T-cell (primary cell): ENCODE measurements at regions not wholly inside any gene's neighbourhood (a gene's known extent, or its start where the extent isn't known, plus 50 kb on each side); places are given as distances from the start of the nearest gene placed in this dataset.
"Not testable (repeated sequence)": the region's sequence is repeated elsewhere in the genome, so short reads cannot be mapped to it uniquely, and the experiment has no call there.

Experiments
- ATAC-seq, 4 experiments: fragments of 200-7000 bp in 3 of 4; fragments of 150-1000 bp in 1 of 4; cut with Tn5 transposase; replicated peaks in 1 of 4; 1 replicate in 3 of 4; 2 replicates in 1 of 4; pipeline ENCODE4 v1.10.0; 2021; ENCODE audit warnings: moderate library complexity in 3 of 4, mild to moderate bottlenecking in 2 of 4, moderate number of reproducible peaks in 1 of 4
- CTCF ChIA-PET, 2 donors: fragments of 300-600 bp; sonication (Branson Sonifier 250); formaldehyde crosslinking; loops; one replicate each; lab custom pipeline; 2022; ENCODE audit warnings: antibody characterized with exemption in 2 of 2; lab: Charles Lee
- POLR2A ChIA-PET, 2 donors: fragments of 300-600 bp; sonication (Branson Sonifier 250); formaldehyde crosslinking; loops; one replicate each; lab custom pipeline; 2022; ENCODE audit warnings: antibody characterized with exemption in 2 of 2; lab: Charles Lee
- DNase-seq, 35 experiments: peaks; one replicate each; pipeline versions ENCODE4 v3.0.0 to v3.0.0-alpha.2; 2013 to 2023
- H3K27ac ChIP-seq: one replicate; pipeline ENCODE4 v1.5.1; 2013; ENCODE audit warnings: low read length
- H3K27me3 ChIP-seq, 2 experiments: replicated peaks in 1 of 2; 1 replicate in 1 of 2; 2 replicates in 1 of 2; pipeline versions ENCODE4 v1.6.1 to v1.7.0; 2013; ENCODE audit warnings: low read length in 1 of 2, mixed read lengths in 1 of 2; ENCODE audit not compliant: control insufficient read depth in 2 of 2, insufficient read depth in 2 of 2; ENCODE audit errors: extremely low read depth in 1 of 2
- H3K36me3 ChIP-seq, 2 donors: 1 replicate in 1 of 2; 2 replicates in 1 of 2; pipeline versions ENCODE4 v1.6.1 to v1.7.0; 2013; ENCODE audit warnings: low read length in 1 of 2; ENCODE audit not compliant: control insufficient read depth in 2 of 2, insufficient read depth in 1 of 2; ENCODE audit errors: extremely low read depth in 1 of 2
- H3K4me1 ChIP-seq, 2 experiments: 1 replicate in 1 of 2; 2 replicates in 1 of 2; pipeline versions ENCODE4 v1.6.1 to v1.7.0; 2013; ENCODE audit warnings: low read length in 2 of 2, mixed read lengths in 1 of 2; ENCODE audit not compliant: insufficient read depth in 2 of 2, control insufficient read depth in 1 of 2; ENCODE audit errors: extremely low read depth in 1 of 2
- H3K4me3 ChIP-seq, 2 donors: 1 replicate in 1 of 2; 2 replicates in 1 of 2; pipeline versions ENCODE4 v1.5.1 to v1.7.0; 2013; ENCODE audit warnings: mild to moderate bottlenecking in 2 of 2, low read length in 1 of 2, moderate library complexity in 1 of 2; ENCODE audit not compliant: control insufficient read depth in 1 of 2; ENCODE audit errors: extremely low read depth in 1 of 2
- H3K9me3 ChIP-seq: 2 replicates; pipeline ENCODE4 v1.7.0; 2013
- H3K27ac Mint-ChIP-seq, 2 donors: one replicate each; pipeline ENCODE4 v1.8.0; 2020 to 2021; ENCODE audit warnings: mild to moderate bottlenecking in 2 of 2, mixed read lengths in 2 of 2
- H3K27me3 Mint-ChIP-seq, 2 donors: one replicate each; pipeline ENCODE4 v1.8.0; 2021 to 2022; ENCODE audit warnings: mixed read lengths in 2 of 2
- H3K36me3 Mint-ChIP-seq: one replicate; pipeline ENCODE4 v1.8.0; 2021; ENCODE audit warnings: mixed read lengths
- H3K4me1 Mint-ChIP-seq, 3 donors: one replicate each; pipeline ENCODE4 v1.8.0; 2020 to 2022; ENCODE audit warnings: mixed read lengths in 3 of 3, mild to moderate bottlenecking in 1 of 3
- H3K4me3 Mint-ChIP-seq, 3 donors: one replicate each; pipeline ENCODE4 v1.8.0; 2020 to 2022; ENCODE audit warnings: mild to moderate bottlenecking in 3 of 3, mixed read lengths in 3 of 3, moderate library complexity in 3 of 3
- H3K9me3 Mint-ChIP-seq, 3 donors: one replicate each; pipeline ENCODE4 v1.8.0; 2020 to 2022; ENCODE audit warnings: mixed read lengths in 3 of 3
- WGBS: methylation state at CpG from one replicate; pipeline ENCODE4 v1.1.5; 2013; ENCODE audit warnings: missing lambda C conversion rate; ENCODE audit not compliant: insufficient coverage; 5-methylcytosine and 5-hydroxymethylcytosine counted together

- POLR2A ChIA-PET = no interaction called here
- 80% methylated on average over 1 of the region's 3 CpGs for WGBS
- CTCF ChIA-PET = no interaction called here
- H3K27me3 ChIP-seq = no peaks in the 10 kb centered on the region
- H3K27ac ChIP-seq = no peak overlapping the region
- no peak overlapping the region for H3K4me3 Mint-ChIP-seq
- ATAC-seq (no peak), DNase-seq (no peak)
- no peaks in the 10 kb centered on the region for H3K4me1 Mint-ChIP-seq
- H3K4me1 ChIP-seq = no peaks in the 10 kb centered on the region
- H3K27ac Mint-ChIP-seq = no peak overlapping the region
- peaks cover 6 to 20% (median 9%) of the 10 kb centered on the region in 3 donors for H3K9me3 Mint-ChIP-seq
- no peaks in the 10 kb centered on the region for H3K36me3 ChIP-seq
- no peaks in the 10 kb centered on the region for H3K27me3 Mint-ChIP-seq
- no peaks in the 10 kb centered on the region for H3K36me3 Mint-ChIP-seq
- H3K9me3 ChIP-seq = no peaks in the 10 kb centered on the region
- H3K4me3 ChIP-seq = no peak overlapping the region
Measured at GRCh38 chr9:82419696-82420486, 431.3 kb downstream of the SPATA31D1 start.

- H3K4me3 ChIP-seq = no peak overlapping the region
- no peaks in the 10 kb centered on the region for H3K27me3 Mint-ChIP-seq
- DNase-seq (no peak), ATAC-seq (no peak)
- H3K27ac ChIP-seq = no peak overlapping the region
- H3K27ac Mint-ChIP-seq = no peak overlapping the region
- no peak overlapping the region for H3K4me3 Mint-ChIP-seq
- no peaks in the 10 kb centered on the region for H3K36me3 Mint-ChIP-seq
- H3K36me3 ChIP-seq = no peaks in the 10 kb centered on the region
- CTCF ChIA-PET = no interaction called here
- POLR2A ChIA-PET = no interaction called here
- no peaks in the 10 kb centered on the region for H3K4me1 ChIP-seq
- no peaks in the 10 kb centered on the region for H3K9me3 ChIP-seq
- no peaks in the 10 kb centered on the region for H3K27me3 ChIP-seq
- no peaks in the 10 kb centered on the region for H3K4me1 Mint-ChIP-seq
- WGBS = 74% methylated on average over 5 of the region's 6 CpGs
- peaks cover 0 to 15% (median 5%) of the 10 kb centered on the region in 3 donors for H3K9me3 Mint-ChIP-seq
Measured at GRCh38 chr9:82421498-82421897, 432.9 kb downstream of the SPATA31D1 start.

GRCh38 chr9:82423700-82424099, 435.1 kb downstream of the SPATA31D1 start:
- Histone ChIP-seq H3K27me3 (no peaks in the 10 kb centered on the region), H3K4me3 (no peak overlapping the region), H3K4me1 (no peaks in the 10 kb centered on the region), H3K36me3 (no peaks in the 10 kb centered on the region), H3K27ac (no peak overlapping the region), H3K9me3 (no peaks in the 10 kb centered on the region)
- 77% methylated on average over 3 of the region's 4 CpGs for WGBS
- no peaks in the 10 kb centered on the region for H3K36me3 Mint-ChIP-seq
- ChIA-PET POLR2A (no interaction called here), CTCF (no interaction called here)
- ATAC-seq (no peak), DNase-seq (no peak)
- H3K27me3 Mint-ChIP-seq = no peaks in the 10 kb centered on the region
- no peak overlapping the region for H3K4me3 Mint-ChIP-seq
- H3K9me3 Mint-ChIP-seq = peaks cover 0 to 8% (median 5%) of the 10 kb centered on the region in 3 donors
- H3K27ac Mint-ChIP-seq = no peak overlapping the region
- H3K4me1 Mint-ChIP-seq = no peaks in the 10 kb centered on the region

- CTCF ChIA-PET = no interaction called here
- POLR2A ChIA-PET = no interaction called here
- H3K36me3 ChIP-seq = no peaks in the 10 kb centered on the region
- H3K27ac ChIP-seq = no peak overlapping the region
- Mint-ChIP-seq H3K36me3 (no peaks in the 10 kb centered on the region), H3K4me1 (no peaks in the 10 kb centered on the region), H3K9me3 (peaks cover 0 to 8% (median 5%) of the 10 kb centered on the region in 3 donors), H3K27ac (no peak overlapping the region), H3K4me3 (no peak overlapping the region), H3K27me3 (no peaks in the 10 kb centered on the region)
- no peak for DNase-seq
- H3K4me1 ChIP-seq = no peaks in the 10 kb centered on the region
- H3K27me3 ChIP-seq = no peaks in the 10 kb centered on the region
- no peak for ATAC-seq
- no peaks in the 10 kb centered on the region for H3K9me3 ChIP-seq
- H3K4me3 ChIP-seq = no peak overlapping the region
Measured at GRCh38 chr9:82424599-82425120, 436.1 kb downstream of the SPATA31D1 start.

- Mint-ChIP-seq H3K27me3 (no peaks in the 10 kb centered on the region), H3K36me3 (no peaks in the 10 kb centered on the region), H3K4me3 (no peak overlapping the region), H3K27ac (no peak overlapping the region), H3K9me3 (peaks cover 8 to 18% (median 12%) of the 10 kb centered on the region in 3 donors), H3K4me1 (no peaks in the 10 kb centered on the region)
- no peaks in the 10 kb centered on the region for H3K36me3 ChIP-seq
- 82% methylated on average over 17 of the region's 18 CpGs for WGBS
- H3K27me3 ChIP-seq = no peaks in the 10 kb centered on the region
- POLR2A ChIA-PET = no interaction called here
- H3K4me1 ChIP-seq = no peaks in the 10 kb centered on the region
- no peak overlapping the region for H3K27ac ChIP-seq
- H3K9me3 ChIP-seq = no peaks in the 10 kb centered on the region
- ATAC-seq = no peak
- no peak for DNase-seq
- CTCF ChIA-PET = no interaction called here
- no peak overlapping the region for H3K4me3 ChIP-seq
Measured at GRCh38 chr9:82431121-82431520, 442.5 kb downstream of the SPATA31D1 start.

- 94% methylated on average over 14 of the region's 15 CpGs for WGBS
- H3K27me3 ChIP-seq, H3K4me1 ChIP-seq, H3K4me1 Mint-ChIP-seq, H3K27me3 Mint-ChIP-seq, H3K36me3 Mint-ChIP-seq, H3K27ac ChIP-seq, H3K4me3 ChIP-seq, CTCF ChIA-PET, DNase-seq, H3K4me3 Mint-ChIP-seq, ATAC-seq, H3K36me3 ChIP-seq, H3K27ac Mint-ChIP-seq, POLR2A ChIA-PET, H3K9me3 ChIP-seq: not testable (repeated sequence)
- peaks cover 13 to 28% (median 15%) of the 10 kb centered on the region in 3 donors for H3K9me3 Mint-ChIP-seq
Measured at GRCh38 chr9:82433290-82433931, 444.8 kb downstream of the SPATA31D1 start.
